Esophagus (tissue), 2 donors: ENCODE measurements at regions not wholly inside any gene's neighbourhood (a gene's known extent, or its start where the extent isn't known, plus 50 kb on each side); places are given as distances from the start of the nearest gene placed in this dataset.
A peak's percentile ranks its signal among the peaks of the same experiment; 100 is the strongest.
"Not testable (repeated sequence)": the region's sequence is repeated elsewhere in the genome, so short reads cannot be mapped to it uniquely, and the experiment has no call there.

ENCODE experiments used
- H3K27ac ChIP-seq, 2 donors: one replicate each; pipeline ENCODE4 v1.5.1; 2013; ENCODE audit warnings: low read depth in 2 of 2, mild to moderate bottlenecking in 2 of 2, inconsistent platforms in 1 of 2, low read length in 1 of 2, moderate library complexity in 1 of 2
- H3K27me3 ChIP-seq, 2 donors: one replicate each; pipeline ENCODE4 v1.6.1; 2013; ENCODE audit warnings: low read length in 2 of 2, control low read depth in 1 of 2, mild to moderate bottlenecking in 1 of 2; ENCODE audit not compliant: insufficient read depth in 2 of 2, control insufficient read depth in 1 of 2
- H3K36me3 ChIP-seq, 2 donors: one replicate each; pipeline ENCODE4 v1.6.1; 2013; ENCODE audit warnings: low read length in 1 of 2; ENCODE audit not compliant: control insufficient read depth in 2 of 2, insufficient read depth in 2 of 2
- H3K4me1 ChIP-seq, 2 donors: one replicate each; pipeline ENCODE4 v1.6.1; 2013; ENCODE audit warnings: low read length in 1 of 2; ENCODE audit not compliant: control insufficient read depth in 2 of 2, insufficient read depth in 2 of 2
- H3K4me3 ChIP-seq, 2 donors: one replicate each; pipeline ENCODE4 v1.5.1; 2013; ENCODE audit warnings: low read length in 2 of 2, mild to moderate bottlenecking in 2 of 2, low read depth in 1 of 2, moderate library complexity in 1 of 2
- H3K9me3 ChIP-seq, 2 donors: one replicate each; pipeline ENCODE4 v1.6.1; 2013; ENCODE audit warnings: mild to moderate bottlenecking in 2 of 2, low read depth in 1 of 2, low read length in 1 of 2, moderate library complexity in 1 of 2; ENCODE audit not compliant: control insufficient read depth in 2 of 2, insufficient read depth in 1 of 2
- WGBS, 2 donors: extraction: QIAGEN DNeasy Blood & Tissue Kit; methylation state at CpG; one replicate each; pipeline ENCODE4 v1.1.7; 2013; 5-methylcytosine and 5-hydroxymethylcytosine counted together
- donor health status: healthy with polysubstance abuse.
- donor health status: Bipolar disorder and iron deficiency.

DNA sequence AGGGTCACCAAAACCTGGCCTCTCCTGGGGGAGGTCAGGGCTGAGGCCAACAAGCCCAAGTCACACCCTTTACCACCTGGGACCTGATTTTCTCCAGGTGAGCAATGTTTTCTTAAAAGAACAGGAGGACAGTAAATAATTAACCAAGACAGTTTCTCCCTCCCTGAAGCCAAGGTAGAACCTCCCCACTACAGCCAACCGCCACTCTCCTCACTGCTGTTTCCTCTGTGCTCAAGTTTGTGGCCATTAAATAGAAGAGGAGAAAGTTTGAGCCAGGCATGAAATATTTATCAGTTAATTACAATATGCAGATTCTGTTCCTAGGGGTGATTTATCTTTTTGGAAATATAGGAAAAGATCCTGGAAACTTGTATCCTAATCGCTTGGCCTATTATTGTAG is 150.6 kb upstream of the ANKRD20A1 start:
- H3K9me3 ChIP-seq, H3K4me3 ChIP-seq, H3K4me1 ChIP-seq, H3K36me3 ChIP-seq, H3K27me3 ChIP-seq, H3K27ac ChIP-seq: not testable (repeated sequence)
- 57 to 89% methylated on average over 1 of the region's 2 CpGs for WGBS, 2 donors

DNA sequence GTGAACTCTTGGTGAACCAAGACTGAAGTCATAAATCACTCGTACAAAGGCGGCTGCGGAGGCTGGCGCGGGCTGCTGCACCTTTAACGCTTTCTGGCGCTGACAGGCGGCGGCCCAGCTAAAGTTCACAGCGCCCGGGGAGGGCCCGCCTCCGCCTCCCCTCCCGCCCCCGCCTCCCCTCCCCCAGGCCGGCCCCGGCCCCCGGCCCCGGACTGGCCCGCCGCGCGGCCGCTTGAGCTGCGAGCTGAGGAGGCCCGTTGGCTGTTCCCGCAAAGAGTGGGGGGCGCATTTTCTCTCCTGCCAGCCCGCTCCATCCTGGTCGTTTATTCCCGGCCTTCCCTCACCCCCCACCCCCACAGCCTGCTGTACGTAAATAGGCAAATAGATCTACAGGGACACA is 147.3 kb upstream of the ANKRD20A1 start:
- H3K36me3 ChIP-seq, H3K4me3 ChIP-seq, H3K4me1 ChIP-seq, H3K27me3 ChIP-seq, H3K27ac ChIP-seq, H3K9me3 ChIP-seq: not testable (repeated sequence)
- 5% methylated on average over 14 of the region's 32 CpGs; no CpG with 5 or more reads in 1 of the 2 donors for WGBS, 2 donors

GRCh38 chr9:67711931-67712330 is 146.8 kb upstream of the ANKRD20A1 start:
- H3K4me3 ChIP-seq, H3K4me1 ChIP-seq, H3K36me3 ChIP-seq, H3K9me3 ChIP-seq, H3K27me3 ChIP-seq: not testable (repeated sequence)
- H3K27ac ChIP-seq, result peak overlapping the region in 1 of 2 donors; percentile 31
- WGBS, 2 donors, result 31 to 45% methylated on average over 5 to 8 of the region's 10 CpGs

- H3K4me1 ChIP-seq, H3K27me3 ChIP-seq, H3K9me3 ChIP-seq, H3K36me3 ChIP-seq, H3K4me3 ChIP-seq, H3K27ac ChIP-seq: not testable (repeated sequence)
- 29 to 34% methylated on average over 3 of the region's 9 CpGs for WGBS, 2 donors
These were observed 145.8 kb upstream of the ANKRD20A1 start for GRCh38 chr9:67712956-67713355.

DNA sequence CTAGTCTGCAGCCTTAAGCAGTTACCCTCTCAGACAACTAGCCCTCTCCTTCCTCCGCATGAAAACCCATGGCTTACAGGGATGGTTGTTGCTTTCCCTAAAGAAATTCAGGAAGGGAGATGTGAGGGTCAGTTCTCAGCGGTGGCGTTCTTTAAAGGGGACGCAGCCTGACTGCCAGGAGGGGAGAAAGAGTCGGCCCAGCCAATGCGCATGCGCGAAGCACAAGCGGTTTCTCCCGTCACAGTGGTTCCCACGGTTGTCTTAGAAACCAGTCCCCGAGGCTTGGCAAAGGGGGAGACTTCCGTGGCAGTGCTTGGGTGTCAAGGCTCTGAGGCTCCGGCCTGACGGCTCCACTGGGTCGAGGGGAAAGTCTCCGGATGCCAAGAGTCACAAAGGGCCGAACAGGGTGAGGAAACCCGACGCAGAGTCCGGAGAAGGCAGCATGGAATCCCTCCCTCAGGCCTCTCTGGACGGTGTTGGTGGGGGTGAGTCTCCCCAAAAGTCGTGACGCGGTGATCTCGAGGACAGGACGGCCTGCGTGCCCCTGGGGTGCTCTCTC is 140.8 kb upstream of the ANKRD20A1 start:
- not testable (repeated sequence) for H3K27me3 ChIP-seq, H3K4me1 ChIP-seq, H3K36me3 ChIP-seq, H3K27ac ChIP-seq, H3K4me3 ChIP-seq, H3K9me3 ChIP-seq
- 24 to 41% methylated on average over 10 of the region's 28 CpGs for WGBS, 2 donors

DNA sequence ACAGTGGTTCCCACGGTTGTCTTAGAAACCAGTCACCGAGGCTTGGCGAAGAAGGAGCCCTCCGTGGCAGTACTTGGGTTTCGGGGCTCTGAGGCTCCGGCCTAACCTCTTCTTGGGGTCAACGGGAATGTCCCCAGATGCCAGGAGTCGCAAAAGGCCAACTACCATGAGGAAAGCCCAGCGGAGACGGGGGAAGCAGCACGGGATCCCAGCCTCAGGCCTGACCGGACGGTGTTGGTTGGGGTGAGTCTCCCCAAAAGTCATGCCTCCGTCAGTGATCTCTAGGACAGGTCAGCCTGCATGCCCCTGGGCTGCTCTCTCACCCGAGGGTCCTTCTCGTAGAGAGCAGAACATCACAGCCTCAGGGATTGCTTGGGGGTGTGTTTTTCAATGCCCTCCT is 138.2 kb upstream of the ANKRD20A1 start:
- 85 to 86% methylated on average over 14 to 15 of the region's 16 CpGs for WGBS, 2 donors
- not testable (repeated sequence) for H3K27me3 ChIP-seq, H3K36me3 ChIP-seq, H3K4me1 ChIP-seq, H3K4me3 ChIP-seq, H3K9me3 ChIP-seq, H3K27ac ChIP-seq

DNA sequence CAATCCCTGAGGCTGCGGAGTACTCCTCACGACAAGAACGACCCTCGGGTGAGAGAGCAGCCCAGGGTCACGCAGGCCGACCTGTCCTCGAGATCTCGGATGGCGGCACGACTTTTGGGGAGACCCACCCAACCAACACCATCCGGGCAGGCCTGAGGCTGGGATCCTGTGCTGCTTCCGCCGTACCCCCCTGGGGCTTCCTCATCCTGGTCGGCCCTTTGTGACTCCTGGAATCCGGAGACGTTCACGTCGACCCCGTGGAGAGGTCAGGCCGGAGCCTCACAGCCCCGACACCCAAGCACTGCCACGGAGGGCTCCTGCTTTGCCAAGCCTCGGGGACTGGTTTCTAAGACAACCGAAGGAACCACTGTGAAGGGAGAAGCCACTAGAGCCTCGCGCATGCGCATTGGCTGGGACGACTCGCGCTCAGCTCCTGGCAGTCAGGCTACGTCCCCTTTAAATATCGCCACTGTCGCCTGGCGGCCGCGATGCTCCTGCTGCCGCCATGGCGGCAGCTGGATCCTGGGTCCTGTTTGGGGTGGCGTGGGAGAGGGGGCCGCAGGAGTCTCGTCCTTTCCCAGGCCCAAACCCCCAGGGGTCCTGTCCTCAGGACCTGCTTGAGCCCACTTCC is 136.2 kb upstream of the ANKRD20A1 start:
- no CpG with 5 or more reads among the region's 41 CpGs for WGBS, 2 donors
- not testable (repeated sequence) for H3K27ac ChIP-seq, H3K4me3 ChIP-seq, H3K9me3 ChIP-seq, H3K4me1 ChIP-seq, H3K36me3 ChIP-seq, H3K27me3 ChIP-seq

DNA sequence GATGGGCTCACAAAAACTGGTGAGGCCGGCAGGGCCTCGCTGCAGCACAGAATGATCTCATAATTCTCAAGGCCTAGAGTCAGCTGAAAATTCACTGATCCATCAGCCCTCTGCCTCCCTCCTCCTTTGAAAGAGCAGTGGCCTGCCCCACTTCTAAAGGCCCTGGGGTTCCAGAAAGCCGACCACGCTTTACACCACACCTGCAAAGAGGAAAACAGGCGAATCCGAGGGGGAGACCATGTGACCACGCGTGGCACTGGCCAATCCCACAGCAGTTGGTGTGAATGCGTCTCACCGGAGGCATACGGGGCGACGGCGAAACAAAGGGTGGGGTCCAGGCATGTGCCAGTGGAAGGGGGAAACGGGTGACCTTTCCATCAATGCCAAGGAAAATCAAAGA is 135.5 kb upstream of the ANKRD20A1 start:
- Histone ChIP-seq H3K27ac (peak overlapping the region in 1 of 2 donors; percentile 30), H3K4me3 (peak overlapping the region in 1 of 2 donors; percentile 35)
- not testable (repeated sequence) for H3K9me3 ChIP-seq, H3K27me3 ChIP-seq, H3K4me1 ChIP-seq, H3K36me3 ChIP-seq
- 0% methylated on average over 4 of the region's 15 CpGs for WGBS, 2 donors

DNA sequence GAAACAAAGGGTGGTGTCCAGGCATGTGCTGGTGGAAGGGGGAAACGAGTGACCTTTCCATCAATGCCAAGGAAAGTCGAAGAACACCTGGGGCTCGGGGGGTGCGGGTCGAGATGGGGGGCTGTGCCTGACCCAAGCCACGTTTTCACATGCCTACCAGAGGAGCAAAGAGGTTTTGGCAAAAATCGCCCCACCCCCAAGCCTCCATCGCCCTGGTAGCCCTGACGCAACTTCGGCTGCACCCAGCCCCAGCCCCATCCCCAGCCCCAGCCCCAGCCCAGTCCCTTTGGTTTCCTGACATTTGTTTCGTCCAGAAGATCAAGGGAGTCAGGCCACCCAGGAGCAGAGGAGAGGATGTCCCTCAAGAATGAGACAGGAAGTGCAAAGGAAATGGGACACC is 133.8 kb upstream of the ANKRD20A1 start:
- H3K4me3 ChIP-seq, H3K9me3 ChIP-seq, H3K27ac ChIP-seq, H3K36me3 ChIP-seq, H3K4me1 ChIP-seq, H3K27me3 ChIP-seq: not testable (repeated sequence)
- WGBS, 2 donors, result 0 to 28% methylated on average over 2 to 6 of the region's 11 CpGs

DNA sequence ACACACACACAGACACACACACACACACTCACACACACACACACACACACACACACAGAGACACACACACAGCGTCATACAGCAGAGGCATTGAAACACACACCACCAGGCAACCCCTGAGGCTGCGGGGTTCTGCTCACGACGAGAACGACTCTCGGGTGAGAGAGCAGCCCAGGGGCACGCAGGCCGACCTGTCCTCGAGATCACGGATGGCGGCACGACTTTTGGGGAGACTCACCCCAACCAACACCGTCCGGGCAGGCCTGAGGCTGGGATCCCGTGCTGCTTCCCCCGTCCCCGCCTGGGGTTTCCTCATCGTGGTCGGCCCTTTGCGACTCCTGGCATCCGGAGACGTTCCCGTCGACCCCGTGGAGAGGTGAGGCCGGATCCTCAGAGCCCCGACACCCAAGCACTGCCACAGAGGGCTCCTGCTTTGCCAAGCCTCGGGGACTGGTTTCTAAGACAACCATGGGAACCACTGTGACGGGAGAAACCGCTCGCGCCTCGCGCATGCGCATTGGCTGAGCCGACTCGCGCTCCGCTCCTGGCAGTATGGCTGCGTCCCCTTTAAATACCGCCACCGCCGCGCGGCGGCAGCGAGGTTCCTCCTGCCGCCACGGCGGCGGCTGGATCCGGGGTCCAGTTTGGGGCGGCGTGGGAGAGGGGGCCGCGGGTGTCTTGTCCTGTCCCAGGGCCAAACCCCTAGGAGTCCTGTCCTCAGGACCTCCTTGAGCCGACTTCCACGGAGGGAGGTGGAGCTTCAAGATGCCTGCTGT is 132.3 kb upstream of the ANKRD20A1 start:
- H3K36me3 ChIP-seq, H3K4me3 ChIP-seq, H3K27me3 ChIP-seq, H3K27ac ChIP-seq, H3K9me3 ChIP-seq, H3K4me1 ChIP-seq: not testable (repeated sequence)
- WGBS, 2 donors, result 0 to 1% methylated on average over 12 to 24 of the region's 58 CpGs
